Vagina (tissue), 2 donors: ENCODE measurements at regions not wholly inside any gene's neighbourhood (a gene's known extent, or its start where the extent isn't known, plus 50 kb on each side); places are given as distances from the start of the nearest gene placed in this dataset.

Source experiments
- CTCF ChIP-seq, 3 experiments: fragments of 450-650 bp in 2 of 3; fragments of 200-600 bp in 1 of 3; sonication (generic) in 1 of 3; IDR thresholded peaks; one replicate each; pipeline ENCODE4 v1.5.1; 2017 to 2019; ENCODE audit warnings: antibody characterized with exemption in 3 of 3, mild to moderate bottlenecking in 2 of 3, moderate library complexity in 2 of 3
- POLR2AphosphoS5 ChIP-seq, 2 donors: sonication (generic); formaldehyde crosslinking; IDR thresholded peaks; one replicate each; pipeline ENCODE4 v1.9.0; 2017; ENCODE audit warnings: antibody characterized with exemption in 2 of 2, mild to moderate bottlenecking in 2 of 2, low read depth in 1 of 2; ENCODE audit not compliant: insufficient read depth in 1 of 2

GRCh38 chr2:40639320-40639719, 187.4 kb upstream of the SLC8A1 start:
- TF ChIP-seq POLR2AphosphoS5 (IDR thresholded peaks at IDR 0.05; ENCODE audit: insufficient read depth in 1 of 2, low read depth in 1 of 2): no peak
- TF ChIP-seq CTCF (IDR thresholded peaks at IDR 0.05): no peak
